CD4-positive, alpha-beta T cell (primary cell): ENCODE measurements at regions not wholly inside any gene's neighbourhood (a gene's known extent, or its start where the extent isn't known, plus 50 kb on each side); places are given as distances from the start of the nearest gene placed in this dataset.

ENCODE experiments used
- ATAC-seq: fragments of 200-7000 bp; cut with Tn5 transposase; one replicate; pipeline ENCODE4 v1.10.0; 2022; ENCODE audit warnings: mild to moderate bottlenecking; ENCODE audit not compliant: poor library complexity
- CTCF ChIA-PET: fragments of 350-600 bp; sonication (Branson Sonifier 250); formaldehyde crosslinking; loops from one replicate; lab custom pipeline; 2021; ENCODE audit warnings: antibody characterized with exemption, inconsistent platforms; lab: Charles Lee
- POLR2A ChIA-PET: fragments of 350-600 bp; sonication (Branson Sonifier 250); formaldehyde crosslinking; loops from one replicate; lab custom pipeline; 2021; ENCODE audit warnings: antibody characterized with exemption, inconsistent platforms; lab: Charles Lee
- DNase-seq, 14 experiments: peaks; one replicate each; pipeline ENCODE4 v3.0.0-alpha.2; 2013 to 2020; ENCODE audit warnings: mixed read lengths in 2 of 14
- H3K27ac ChIP-seq, 2 donors: one replicate each; pipeline versions ENCODE4 v1.5.1 to v1.7.0; 2013; ENCODE audit warnings: low read length in 2 of 2, low read depth in 1 of 2, mild to moderate bottlenecking in 1 of 2
- H3K27me3 ChIP-seq, 2 experiments: 1 replicate in 1 of 2; 2 replicates in 1 of 2; pipeline versions ENCODE4 v1.6.1 to v1.7.0; 2013; ENCODE audit warnings: low read length in 2 of 2, control low read depth in 1 of 2, mild to moderate bottlenecking in 1 of 2, moderate library complexity in 1 of 2; ENCODE audit not compliant: insufficient read depth in 2 of 2, control insufficient read depth in 1 of 2
- H3K36me3 ChIP-seq: one replicate; pipeline ENCODE4 v1.6.1; 2013; ENCODE audit warnings: low read length, control low read depth; ENCODE audit not compliant: insufficient read depth
- H3K4me1 ChIP-seq: one replicate; pipeline ENCODE4 v1.6.1; 2013; ENCODE audit warnings: low read length, control low read depth; ENCODE audit not compliant: insufficient read depth
- H3K4me3 ChIP-seq: one replicate; pipeline ENCODE4 v1.5.1; 2013; ENCODE audit warnings: mild to moderate bottlenecking, low read length, moderate library complexity
- H3K9me3 ChIP-seq, 2 experiments: 1 replicate in 1 of 2; 2 replicates in 1 of 2; pipeline versions ENCODE4 v1.6.1 to v1.7.0; 2013; ENCODE audit warnings: low read length in 2 of 2, mild to moderate bottlenecking in 2 of 2, control low read depth in 1 of 2, moderate library complexity in 1 of 2; ENCODE audit not compliant: control insufficient read depth in 1 of 2, insufficient read depth in 1 of 2
- H3K27ac Mint-ChIP-seq: one replicate; pipeline ENCODE4 v1.8.0; 2020; ENCODE audit warnings: mixed read lengths
- H3K27me3 Mint-ChIP-seq: one replicate; pipeline ENCODE4 v1.8.0; 2021; ENCODE audit warnings: mixed read lengths
- H3K36me3 Mint-ChIP-seq: one replicate; pipeline ENCODE4 v1.8.0; 2021; ENCODE audit warnings: low read depth, mixed read lengths
- H3K4me1 Mint-ChIP-seq: one replicate; pipeline ENCODE4 v1.8.0; 2021; ENCODE audit warnings: low read depth, mixed read lengths
- H3K4me3 Mint-ChIP-seq: one replicate; pipeline ENCODE4 v1.8.0; 2020; ENCODE audit warnings: mild to moderate bottlenecking, mixed read lengths
- H3K9me3 Mint-ChIP-seq: one replicate; pipeline ENCODE4 v1.8.0; 2020; ENCODE audit warnings: mixed read lengths
- intact Hi-C, 2 experiments: fragments of 100-400 bp; cut with DNase I in 1 of 2; cut with micrococcal nuclease in 1 of 2; formaldehyde crosslinking; loops; one replicate each; pipeline versions ENCODE4 v1.15.1 to v1.9.0; 2023 to 2025; cut with DNase I, micrococcal nuclease
- TF ChIP-seq, protein P1 (sequence below): fragments of 200-600 bp; IDR thresholded peaks from one replicate; pipeline ENCODE4 v1.8.0; 2022; ENCODE audit warnings: antibody characterized with exemption, mild to moderate bottlenecking

DNA sequence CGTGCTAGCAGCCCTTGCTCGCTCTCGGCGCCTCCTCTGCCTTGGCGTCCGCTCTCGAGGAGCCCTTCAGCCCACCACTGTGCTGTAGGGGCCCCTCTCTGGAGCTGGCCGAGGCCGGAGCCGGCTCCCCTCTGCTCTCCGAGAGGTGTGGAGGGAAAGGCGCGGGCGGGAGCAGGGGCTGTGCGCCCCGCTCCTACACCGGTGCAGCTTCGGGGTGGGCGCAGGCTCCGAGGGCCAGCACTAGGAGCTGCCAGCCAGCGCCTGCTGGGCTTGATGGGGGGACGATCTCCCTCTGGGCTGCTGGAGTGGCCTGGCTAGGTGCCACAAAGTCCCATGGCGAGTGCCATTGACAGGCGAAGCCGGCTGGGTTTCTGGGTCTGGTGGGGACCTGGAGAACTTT lies 365.5 kb downstream of the SLITRK1 start:
- Histone ChIP-seq H3K9me3 (peaks cover 0 to 12% of the 10 kb centered on the region in 2 experiments), H3K36me3 (no peaks in the 10 kb centered on the region), H3K27me3 (no peaks in the 10 kb centered on the region), H3K4me1 (no peaks in the 10 kb centered on the region), H3K27ac (no peak overlapping the region), H3K4me3 (no peak overlapping the region)
- H3K4me1 Mint-ChIP-seq: no peaks in the 10 kb centered on the region
- intact Hi-C loops: no loop called here
- TF ChIP-seq, protein P1, sequence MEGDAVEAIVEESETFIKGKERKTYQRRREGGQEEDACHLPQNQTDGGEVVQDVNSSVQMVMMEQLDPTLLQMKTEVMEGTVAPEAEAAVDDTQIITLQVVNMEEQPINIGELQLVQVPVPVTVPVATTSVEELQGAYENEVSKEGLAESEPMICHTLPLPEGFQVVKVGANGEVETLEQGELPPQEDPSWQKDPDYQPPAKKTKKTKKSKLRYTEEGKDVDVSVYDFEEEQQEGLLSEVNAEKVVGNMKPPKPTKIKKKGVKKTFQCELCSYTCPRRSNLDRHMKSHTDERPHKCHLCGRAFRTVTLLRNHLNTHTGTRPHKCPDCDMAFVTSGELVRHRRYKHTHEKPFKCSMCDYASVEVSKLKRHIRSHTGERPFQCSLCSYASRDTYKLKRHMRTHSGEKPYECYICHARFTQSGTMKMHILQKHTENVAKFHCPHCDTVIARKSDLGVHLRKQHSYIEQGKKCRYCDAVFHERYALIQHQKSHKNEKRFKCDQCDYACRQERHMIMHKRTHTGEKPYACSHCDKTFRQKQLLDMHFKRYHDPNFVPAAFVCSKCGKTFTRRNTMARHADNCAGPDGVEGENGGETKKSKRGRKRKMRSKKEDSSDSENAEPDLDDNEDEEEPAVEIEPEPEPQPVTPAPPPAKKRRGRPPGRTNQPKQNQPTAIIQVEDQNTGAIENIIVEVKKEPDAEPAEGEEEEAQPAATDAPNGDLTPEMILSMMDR: no peak
- no peak overlapping the region for H3K4me3 Mint-ChIP-seq
- H3K27ac Mint-ChIP-seq: no peak overlapping the region
- POLR2A ChIA-PET: no interaction called here
- no peak for DNase-seq
- H3K27me3 Mint-ChIP-seq: no peaks in the 10 kb centered on the region
- ATAC-seq: no peak
- peaks cover 2% of the 10 kb centered on the region for H3K9me3 Mint-ChIP-seq
- CTCF ChIA-PET: no interaction called here
- no peaks in the 10 kb centered on the region for H3K36me3 Mint-ChIP-seq

DNA sequence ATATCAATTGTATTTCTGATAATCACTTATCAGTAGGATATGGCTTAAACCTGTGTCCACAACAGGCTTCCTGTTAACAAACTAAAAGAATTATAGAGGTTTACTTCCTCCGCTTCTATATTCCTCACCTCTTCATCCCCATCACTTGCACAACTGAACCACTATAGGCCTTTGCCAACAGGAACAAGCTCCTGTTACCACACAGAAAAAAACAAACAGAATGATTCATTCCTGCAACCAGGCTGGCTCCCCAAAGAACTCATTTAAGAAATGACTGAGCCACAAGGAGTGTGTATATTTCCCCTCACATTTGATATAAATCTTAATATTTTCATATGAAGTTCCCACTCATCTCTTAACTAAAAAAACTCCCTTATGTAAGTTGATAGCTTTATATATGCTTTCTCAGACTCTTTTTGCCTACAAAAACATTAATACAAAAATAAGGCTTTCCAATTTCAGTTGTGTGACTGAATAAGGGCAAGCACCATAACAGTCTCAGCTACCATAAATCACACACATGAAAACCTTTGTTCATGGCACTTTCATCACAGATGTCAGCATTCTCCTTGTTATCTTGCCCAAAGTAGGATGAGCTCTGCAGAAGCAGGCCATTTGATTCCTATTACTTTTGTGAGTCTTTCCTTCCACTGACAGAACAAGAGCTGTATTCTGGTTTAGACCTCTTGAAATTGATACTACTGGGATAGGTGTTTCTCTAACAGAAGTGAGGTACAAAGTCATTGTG lies 366.8 kb downstream of the SLITRK1 start:
- Mint-ChIP-seq H3K9me3 (peaks cover 2% of the 10 kb centered on the region), H3K4me3 (no peak overlapping the region), H3K4me1 (no peaks in the 10 kb centered on the region), H3K27me3 (no peaks in the 10 kb centered on the region), H3K36me3 (no peaks in the 10 kb centered on the region), H3K27ac (no peak overlapping the region)
- no peaks in the 10 kb centered on the region for H3K4me1 ChIP-seq
- CTCF ChIA-PET: no interaction called here
- POLR2A ChIA-PET: no interaction called here
- TF ChIP-seq, protein P1: no peak
- H3K4me3 ChIP-seq: no peak overlapping the region
- ATAC-seq: no peak
- H3K27me3 ChIP-seq: no peaks in the 10 kb centered on the region
- H3K9me3 ChIP-seq: peaks cover 0 to 12% of the 10 kb centered on the region in 2 experiments
- DNase-seq: no peak
- H3K27ac ChIP-seq: no peak overlapping the region
- intact Hi-C loops: no loop called here
- no peaks in the 10 kb centered on the region for H3K36me3 ChIP-seq

DNA sequence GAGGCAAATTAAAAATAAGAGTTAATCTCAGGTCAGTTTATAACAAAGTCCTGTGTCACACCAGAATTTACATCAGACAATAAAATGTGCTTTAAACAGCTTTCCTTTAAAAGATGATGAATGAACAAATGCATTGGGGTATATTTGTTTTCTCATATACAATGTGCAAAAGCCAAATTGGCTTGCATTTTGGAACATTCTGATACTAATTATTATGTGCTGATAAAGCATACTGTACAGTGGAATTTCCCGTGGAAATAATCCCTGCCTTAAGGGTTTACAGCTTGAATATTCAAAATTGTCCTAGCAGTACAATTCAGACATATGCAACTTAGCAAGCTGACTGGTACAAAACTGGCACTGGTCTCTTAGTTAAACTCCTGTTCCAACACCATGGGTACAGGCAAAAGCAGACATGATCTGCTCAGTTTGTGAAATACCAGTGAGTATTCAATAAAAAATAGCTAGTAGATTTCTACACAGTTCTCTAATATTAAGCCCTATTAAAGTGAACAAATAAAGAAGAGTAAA lies 373.4 kb downstream of the SLITRK1 start:
- H3K9me3 Mint-ChIP-seq: no peaks in the 10 kb centered on the region
- CTCF ChIA-PET: no interaction called here

More for the DNA sequence above, 373.4 kb downstream of the SLITRK1 start:
- H3K4me1 ChIP-seq: no peaks in the 10 kb centered on the region
- H3K36me3 ChIP-seq: no peaks in the 10 kb centered on the region
- intact Hi-C loops: no loop called here
- POLR2A ChIA-PET: no interaction called here
- Mint-ChIP-seq H3K36me3 (no peaks in the 10 kb centered on the region), H3K4me3 (no peak overlapping the region), H3K4me1 (no peaks in the 10 kb centered on the region), H3K27me3 (no peaks in the 10 kb centered on the region), H3K27ac (no peak overlapping the region)
- ATAC-seq (no peak), DNase-seq (no peak)
- H3K9me3 ChIP-seq: peaks cover 0 to 3% of the 10 kb centered on the region in 2 experiments
- no peaks in the 10 kb centered on the region for H3K27me3 ChIP-seq
- TF ChIP-seq, protein P1: no peak
- no peak overlapping the region for H3K4me3 ChIP-seq
- H3K27ac ChIP-seq: no peak overlapping the region
